Islet of Langerhans (tissue), 1 donor: ENCODE measurements at regions not wholly inside any gene's neighbourhood (a gene's known extent, or its start where the extent isn't known, plus 50 kb on each side); places are given as distances from the start of the nearest gene placed in this dataset.

Experiments used
- FAIRE-seq: peaks from one replicate; lab custom pipeline; 2011; peaks lifted over from hg19 to GRCh38; lab: Jason Lieb, UNC

GRCh38 chr2:134178138-134178877 is 75.6 kb upstream of the MGAT5 start:
- no peak for FAIRE-seq

DNA sequence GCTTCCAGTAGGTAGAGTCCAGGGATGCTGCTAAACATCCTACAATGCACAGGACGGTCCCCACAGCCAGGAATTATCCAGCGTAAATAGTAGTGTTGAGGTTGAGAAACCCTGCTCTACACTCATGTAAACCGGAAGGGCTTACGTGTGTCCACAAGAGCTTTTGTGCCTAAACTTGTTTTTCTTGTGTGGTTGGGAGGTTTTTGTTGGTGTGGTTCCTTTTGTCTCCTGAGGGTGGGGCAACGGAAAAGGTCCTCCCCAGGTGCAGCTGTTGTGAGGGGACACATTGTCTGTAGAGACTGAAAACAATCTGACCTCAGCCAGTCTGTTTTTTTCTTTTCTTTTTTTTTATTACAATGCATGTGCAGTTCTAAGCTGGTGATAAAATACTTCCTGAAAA is 72.7 kb upstream of the MGAT5 start:
- FAIRE-seq = no peak

DNA sequence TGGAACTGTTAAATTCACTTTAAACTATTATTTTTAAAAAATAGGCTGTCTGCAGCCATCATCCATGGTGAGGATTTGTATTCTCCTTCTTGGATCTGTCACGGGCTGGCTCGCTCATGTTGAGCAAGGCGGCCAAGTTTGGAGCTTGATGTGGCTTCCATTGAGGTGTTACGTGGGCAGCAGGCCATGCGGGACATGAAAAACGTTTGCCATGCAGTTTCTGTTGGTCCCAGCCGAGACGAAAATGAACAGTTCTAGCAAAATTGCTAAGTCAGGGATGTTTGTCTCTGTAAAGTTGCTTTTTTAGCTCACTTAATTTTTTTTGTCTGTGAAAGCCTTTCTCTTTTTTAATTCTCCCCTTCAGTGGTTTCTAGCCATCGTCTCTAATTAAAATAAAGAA is 70.2 kb upstream of the MGAT5 start:
- no peak for FAIRE-seq

- FAIRE-seq = no peak
Measured at GRCh38 chr2:134185639-134186038, 68.2 kb upstream of the MGAT5 start.

DNA sequence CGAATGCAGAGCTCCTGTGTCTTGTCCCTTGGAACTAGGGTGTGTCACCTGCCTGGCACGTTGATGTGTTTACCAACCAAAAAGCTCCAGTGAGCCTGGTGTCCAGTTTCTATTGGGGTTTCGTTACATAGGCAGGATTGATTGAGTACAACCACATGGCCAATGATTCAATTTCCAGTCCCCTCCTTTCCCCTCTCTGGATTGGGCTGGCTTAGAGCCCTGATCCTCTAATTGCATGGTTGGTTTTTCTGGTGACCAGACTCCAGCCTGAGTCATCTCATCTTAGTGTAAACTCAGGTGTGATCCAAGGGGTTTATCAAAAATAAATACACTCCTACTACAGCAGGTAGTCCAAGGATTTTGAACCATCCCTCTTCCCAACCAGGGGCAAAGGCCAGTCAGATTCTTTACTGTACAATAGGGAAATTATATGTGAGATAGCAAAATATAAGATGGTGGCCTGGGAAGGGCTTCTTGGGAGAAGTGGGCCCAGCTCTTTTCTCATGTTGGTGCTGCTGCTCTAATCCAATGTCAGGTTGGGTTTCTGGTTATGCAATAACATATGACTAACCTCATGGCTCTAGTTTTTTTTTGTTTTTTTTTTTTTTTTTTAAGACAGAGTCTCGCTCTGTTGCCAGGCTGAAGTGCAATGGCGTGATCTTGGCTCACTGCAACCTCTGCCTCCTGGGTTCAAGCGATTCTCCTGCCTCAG is 64.7 kb upstream of the MGAT5 start:
- no peak for FAIRE-seq

DNA sequence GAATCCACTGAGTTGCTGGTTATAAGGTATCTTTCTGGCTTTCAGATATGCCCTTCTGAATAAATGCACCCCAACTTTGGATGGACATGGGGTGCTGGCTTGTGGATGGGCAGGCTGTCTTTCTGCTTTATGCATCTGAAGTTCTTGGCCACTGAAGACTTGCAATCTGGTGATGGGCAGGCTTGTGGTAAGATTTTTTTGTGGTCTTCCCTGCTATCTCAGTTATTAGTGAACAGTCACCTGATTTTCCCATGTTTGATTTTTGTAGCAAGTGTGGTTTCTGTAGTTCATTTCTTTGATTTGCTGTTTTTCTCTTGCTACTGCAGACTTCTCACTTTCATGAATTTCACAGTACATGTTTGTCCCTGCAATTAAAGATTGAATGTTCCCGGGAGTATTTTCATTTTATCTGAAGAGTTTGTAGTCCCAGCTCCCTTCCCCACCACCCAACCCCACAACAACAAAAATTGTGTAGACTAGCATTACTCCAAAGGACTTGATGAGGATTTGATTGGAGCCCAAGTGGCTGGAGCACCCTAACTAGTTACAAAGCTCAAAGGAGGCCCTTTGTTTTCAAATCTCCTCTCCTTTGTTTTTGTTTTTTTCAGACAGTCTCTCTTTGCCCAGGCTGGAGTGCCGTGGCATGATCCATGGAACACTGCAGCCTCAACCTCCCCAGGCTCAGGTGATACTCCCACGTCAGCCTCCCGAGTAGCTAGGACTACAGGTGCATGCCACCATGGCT is 63.6 kb upstream of the MGAT5 start:
- FAIRE-seq = no peak

DNA sequence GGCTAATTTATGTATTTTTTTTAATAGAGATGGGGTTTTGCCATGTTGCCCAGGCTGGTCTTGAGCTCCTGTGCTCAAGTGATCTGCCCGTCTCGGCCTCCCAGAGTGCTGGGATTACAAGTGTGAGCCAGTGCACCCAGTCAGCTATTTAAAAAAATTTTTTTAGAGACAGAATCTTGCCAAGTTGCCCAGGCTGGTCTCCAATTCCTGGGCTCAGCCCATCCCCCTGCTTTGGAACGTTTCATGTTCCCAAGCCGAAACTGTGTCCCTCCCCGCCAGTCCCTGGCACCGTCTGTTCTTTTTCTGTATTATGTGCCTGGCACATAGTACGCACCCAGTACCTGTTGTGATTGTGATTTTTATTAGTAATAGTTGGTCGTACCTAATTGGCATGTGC is 63.1 kb upstream of the MGAT5 start:
- FAIRE-seq = no peak

GRCh38 chr2:134191835-134192234 is 62.0 kb upstream of the MGAT5 start:
- FAIRE-seq = no peak

- no peak for FAIRE-seq
Measured at GRCh38 chr2:134193006-134193405, 60.9 kb upstream of the MGAT5 start.

DNA sequence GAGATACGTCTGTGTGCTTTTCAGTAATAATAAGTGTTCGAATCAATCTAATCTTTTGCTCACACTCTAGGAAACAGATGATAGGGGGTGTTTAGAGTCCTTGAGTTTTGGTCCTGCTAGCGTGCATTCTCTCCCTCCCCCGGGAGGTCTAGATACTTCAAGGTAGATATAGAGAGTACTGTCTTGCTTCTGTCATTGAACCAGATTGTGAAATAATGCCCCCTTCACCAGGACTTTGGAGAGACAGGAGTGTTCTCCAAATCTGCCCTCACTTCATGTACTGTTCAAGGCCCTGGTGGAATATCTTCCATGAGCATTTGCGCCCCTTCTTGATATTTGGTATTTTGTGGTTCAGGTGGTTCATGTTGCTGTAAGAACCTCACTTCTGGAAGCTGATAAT is 59.4 kb upstream of the MGAT5 start:
- no peak for FAIRE-seq

DNA sequence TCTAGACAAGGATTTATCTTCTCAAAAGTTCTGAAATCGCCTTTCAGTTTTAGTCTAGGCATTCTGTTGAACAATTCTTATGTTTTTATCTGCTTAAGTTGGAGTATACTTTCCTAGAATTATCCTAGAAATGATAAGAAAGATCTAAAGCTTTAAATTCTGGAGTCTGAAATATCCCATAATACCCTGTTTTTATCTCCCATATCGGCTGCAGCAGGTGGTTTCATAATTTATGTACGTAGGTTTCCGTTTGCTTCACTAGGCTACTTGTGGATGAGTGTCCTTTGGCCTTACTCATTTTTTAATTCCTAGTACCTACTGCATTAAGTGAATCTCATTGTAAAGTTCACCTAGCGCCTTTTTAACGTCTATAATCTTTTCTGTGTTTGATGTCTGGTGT is 58.5 kb upstream of the MGAT5 start:
- no peak for FAIRE-seq

DNA sequence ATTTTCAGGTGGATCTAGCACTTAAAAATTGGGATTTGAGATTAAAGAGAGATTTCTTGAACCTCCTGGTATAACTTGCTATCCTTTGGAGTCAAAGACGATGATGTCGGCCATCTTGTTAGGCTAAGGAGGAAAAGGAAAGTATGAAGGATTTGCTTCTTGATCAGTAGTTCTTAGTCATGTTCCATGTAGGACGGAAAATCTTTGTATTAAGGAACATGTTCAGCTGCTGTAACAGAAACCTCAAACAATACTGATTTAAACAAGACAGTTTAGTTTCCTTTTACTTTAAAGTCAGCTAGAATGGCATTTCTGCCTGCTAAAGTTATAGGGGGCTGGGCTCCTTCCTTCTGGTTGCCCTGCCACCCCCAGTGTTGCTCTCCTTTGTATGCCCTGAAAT is 56.4 kb upstream of the MGAT5 start:
- FAIRE-seq = no peak

DNA sequence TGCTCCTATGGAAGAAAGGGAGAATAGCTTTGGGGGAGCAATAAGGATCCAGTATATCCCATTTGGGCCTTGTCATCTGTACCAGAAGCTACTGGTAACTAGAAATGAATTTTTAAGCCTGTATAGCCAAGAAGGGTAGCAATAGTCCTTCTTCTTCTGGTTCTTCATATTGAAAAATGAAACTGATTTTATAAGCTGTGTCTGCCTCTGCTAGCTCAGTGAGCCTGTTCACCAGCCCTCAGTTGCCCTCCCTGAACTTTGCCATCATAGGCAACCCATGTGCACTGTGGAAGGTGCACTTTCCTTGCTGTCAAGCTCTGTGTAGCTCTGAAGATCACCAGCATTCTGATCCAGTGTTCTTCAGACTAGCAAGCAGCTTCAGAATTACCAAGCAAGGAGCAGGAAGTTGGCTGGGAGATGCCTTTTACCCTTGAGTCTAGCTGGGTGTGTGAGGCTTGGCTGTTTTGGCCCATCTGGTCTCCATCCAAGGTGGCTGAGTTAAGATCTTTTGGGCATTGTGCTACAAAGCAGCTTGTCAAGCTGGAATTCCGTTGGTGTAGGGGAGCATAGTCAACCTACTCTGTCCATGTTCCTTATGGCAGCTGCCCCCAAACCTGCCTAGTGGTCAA is 55.8 kb upstream of the MGAT5 start:
- no peak for FAIRE-seq

- no peak for FAIRE-seq
Measured at GRCh38 chr2:134199123-134199522, 54.7 kb upstream of the MGAT5 start.

GRCh38 chr2:134200036-134200618 is 53.7 kb upstream of the MGAT5 start:
- FAIRE-seq = no peak

- FAIRE-seq = no peak
Measured at GRCh38 chr2:134201533-134201932, 52.3 kb upstream of the MGAT5 start.

- no peak for FAIRE-seq
Measured at GRCh38 chr2:134202371-134202770, 51.5 kb upstream of the MGAT5 start.

DNA sequence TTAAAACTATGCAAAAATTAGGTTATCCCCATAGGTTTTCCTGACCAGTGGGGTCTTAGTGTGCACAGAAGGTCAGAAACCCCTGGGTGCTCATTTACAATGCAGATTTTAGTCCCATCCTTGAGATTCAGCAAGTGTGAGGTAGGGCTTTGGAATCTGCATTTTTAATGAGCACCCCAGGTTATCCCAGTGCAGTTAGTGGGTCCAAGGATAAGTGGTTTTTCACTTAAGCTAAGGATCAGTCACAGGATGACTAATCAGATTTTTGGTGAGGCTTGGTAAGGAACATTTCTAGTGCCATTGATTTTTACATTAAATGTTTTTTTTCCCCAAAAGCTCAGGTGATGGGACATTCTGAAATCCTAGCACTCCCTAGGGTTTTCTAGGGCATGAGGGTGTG is 50.7 kb upstream of the MGAT5 start:
- FAIRE-seq = no peak
